SK-N-SH (cell line): ENCODE measurements at regions not wholly inside any gene's neighbourhood (a gene's known extent, or its start where the extent isn't known, plus 50 kb on each side); places are given as distances from the start of the nearest gene placed in this dataset.

Experiments used
- CTCF ChIA-PET: fragments of 300-600, 350-600 bp; formaldehyde crosslinking; extraction: SDS; loops from one replicate; lab custom pipeline; 2021; lab: Yijun Ruan, JAX
- POLR2A ChIA-PET: fragments of 350-600 bp; sonication (Branson Sonifier 250); formaldehyde crosslinking; extraction: SDS; loops from one replicate; lab custom pipeline; 2020; ENCODE audit warnings: antibody characterized with exemption, inconsistent platforms; lab: Yijun Ruan, JAX
- DNase-seq: peaks from one replicate; pipeline ENCODE4 v3.0.0; 2012
- H2AFZ ChIP-seq: fragments of 200-600 bp; sonication (generic); 2 replicates; pipeline ENCODE4 v1.8.1; 2016; ENCODE audit warnings: antibody characterized with exemption, mild to moderate bottlenecking, low read depth
- H3F3A ChIP-seq: fragments of 200-600 bp; sonication (generic); replicated peaks from 2 replicates; pipeline ENCODE3; 2016; ENCODE audit warnings: antibody characterized with exemption, mild to moderate bottlenecking; ENCODE audit not compliant: insufficient read depth
- H3K27ac ChIP-seq, 2 experiments: fragments of 200-500 bp in 1 of 2; fragments of 200-600 bp in 1 of 2; sonication (Bioruptor generic) in 1 of 2; sonication (generic), shearing (Covaris generic) in 1 of 2; 2 replicates each; pipeline versions ENCODE4 v1.5.1 to v1.6.1; 2014 to 2016; ENCODE audit warnings: low read depth in 2 of 2, inconsistent platforms in 1 of 2, low read length in 1 of 2, mild to moderate bottlenecking in 1 of 2, mixed read lengths in 1 of 2
- H3K27me3 ChIP-seq: fragments of 200-600 bp; sonication (generic), shearing (Covaris generic); 2 replicates; pipeline ENCODE4 v1.6.1; 2016; ENCODE audit warnings: mixed run types; ENCODE audit not compliant: insufficient read depth
- H3K36me3 ChIP-seq, 2 experiments: fragments of 200-500 bp in 1 of 2; fragments of 200-600 bp in 1 of 2; sonication (Bioruptor generic) in 1 of 2; sonication (generic) in 1 of 2; replicated peaks in 1 of 2; 2 replicates each; pipeline versions ENCODE3 to v1.5.1; 2014 to 2016; ENCODE audit warnings: low read length in 1 of 2, mild to moderate bottlenecking in 1 of 2; ENCODE audit not compliant: insufficient read depth in 2 of 2, control insufficient read depth in 1 of 2
- H3K4me1 ChIP-seq, 2 experiments: fragments of 200-500 bp in 1 of 2; fragments of 200-600 bp in 1 of 2; sonication (Bioruptor generic) in 1 of 2; sonication (generic), shearing (Covaris generic) in 1 of 2; 2 replicates each; pipeline versions ENCODE4 v1.5.1 to v1.6.1; 2014 to 2016; ENCODE audit warnings: low read depth in 1 of 2, low read length in 1 of 2, mixed run types in 1 of 2; ENCODE audit not compliant: insufficient read depth in 2 of 2, control insufficient read depth in 1 of 2
- H3K4me2 ChIP-seq: fragments of 200-600 bp; sonication (generic), shearing (Covaris generic); 2 replicates; pipeline ENCODE4 v1.6.1; 2017; ENCODE audit warnings: mixed run types
- H3K4me3 ChIP-seq, 2 experiments: fragments of 200-500 bp in 1 of 2; fragments of 200-600 bp in 1 of 2; sonication (Bioruptor generic) in 1 of 2; sonication (generic), shearing (Covaris generic) in 1 of 2; 2 replicates each; pipeline versions ENCODE4 v1.5.1 to v1.8.1; 2014 to 2016; ENCODE audit warnings: low read depth in 2 of 2, inconsistent platforms in 1 of 2, low read length in 1 of 2, mild to moderate bottlenecking in 1 of 2, mixed read lengths in 1 of 2, moderate library complexity in 1 of 2
- H3K79me2 ChIP-seq: fragments of 200-600 bp; sonication (generic); 2 replicates; pipeline ENCODE4 v1.8.1; 2017; ENCODE audit warnings: mild to moderate bottlenecking; ENCODE audit not compliant: insufficient read depth
- H3K9ac ChIP-seq: fragments of 200-600 bp; sonication (generic); 2 replicates; pipeline ENCODE4 v1.6.1; 2017; ENCODE audit warnings: mixed run types
- H3K9me2 ChIP-seq: fragments of 200-600 bp; sonication (generic); 2 replicates; pipeline ENCODE4 v1.6.1; 2017; ENCODE audit warnings: mixed run types
- H3K9me3 ChIP-seq: fragments of 200-600 bp; sonication (generic); 2 replicates; pipeline ENCODE4 v1.6.1; 2017; ENCODE audit warnings: mixed run types, mild to moderate bottlenecking, moderate library complexity
- H4K20me1 ChIP-seq: fragments of 200-600 bp; sonication (generic); 2 replicates; pipeline ENCODE4 v1.6.1; 2017; ENCODE audit warnings: mild to moderate bottlenecking, mixed run types; ENCODE audit not compliant: insufficient read depth
- CTCF ChIP-seq: fragments of 200-600 bp; sonication (generic); IDR thresholded peaks from 2 replicates; pipeline ENCODE4 v1.6.1; 2017; ENCODE audit warnings: antibody characterized with exemption, mild to moderate bottlenecking, moderate library complexity
- FOSL2 ChIP-seq: IDR thresholded peaks from 2 replicates; pipeline ENCODE4 v1.4.0; 2012; ENCODE audit warnings: low read depth, mild to moderate bottlenecking, moderate library complexity, borderline replicate concordance
- IRF3 ChIP-seq: fragments of 150-350 bp; IDR thresholded peaks from 2 replicates; pipeline ENCODE4 v1.6.1; 2016; ENCODE audit warnings: mild to moderate bottlenecking, low read depth, low read length
- MAX ChIP-seq: IDR thresholded peaks from 2 replicates; pipeline ENCODE4 v1.4.0; 2012; ENCODE audit warnings: low read depth
- MEF2A ChIP-seq: IDR thresholded peaks from 2 replicates; pipeline ENCODE4 v1.4.0; 2012; ENCODE audit warnings: low read depth, borderline replicate concordance
- NFIC ChIP-seq: IDR thresholded peaks from 2 replicates; pipeline ENCODE4 v1.4.0; 2012; ENCODE audit warnings: borderline replicate concordance
- NRF1 ChIP-seq: IDR thresholded peaks from 2 replicates; pipeline ENCODE4 v1.6.1; 2012; ENCODE audit warnings: low read depth, mild to moderate bottlenecking, low read length
- POLR2AphosphoS5 ChIP-seq: IDR thresholded peaks from 2 replicates; pipeline ENCODE4 v1.6.1; 2012; ENCODE audit warnings: low read depth, low read length
- REST ChIP-seq: IDR thresholded peaks from 2 replicates; pipeline ENCODE4 v1.6.1; 2012; ENCODE audit warnings: mild to moderate bottlenecking, low read depth, low read length, moderate library complexity
- RXRA ChIP-seq: IDR thresholded peaks from 2 replicates; pipeline ENCODE4 v1.4.0; 2012; ENCODE audit warnings: low read depth, mild to moderate bottlenecking, borderline replicate concordance
- SIN3A ChIP-seq: IDR thresholded peaks from 2 replicates; pipeline ENCODE4 v1.6.1; 2012; ENCODE audit warnings: low read depth, mild to moderate bottlenecking, low read length, moderate library complexity, borderline replicate concordance
- SMC3 ChIP-seq: IDR thresholded peaks from 2 replicates; pipeline ENCODE4 v1.6.1; 2012; ENCODE audit warnings: low read depth, low read length, improper control_type of control experiment
- TCF12 ChIP-seq: IDR thresholded peaks from 2 replicates; pipeline ENCODE4 v1.4.0; 2012
- TEAD4 ChIP-seq: IDR thresholded peaks from 2 replicates; pipeline ENCODE4 v1.4.0; 2012; ENCODE audit warnings: mild to moderate bottlenecking, borderline replicate concordance; ENCODE audit not compliant: insufficient read depth
- USF2 ChIP-seq: fragments of 150-350 bp; IDR thresholded peaks from 2 replicates; pipeline ENCODE4 v1.6.1; 2017; ENCODE audit warnings: antibody characterized with exemption, low read length, low read depth, borderline replicate concordance
- ZBTB33 ChIP-seq: IDR thresholded peaks from 2 replicates; pipeline ENCODE4 v1.4.0; 2012; ENCODE audit warnings: low read depth, borderline replicate concordance
- WGBS: methylation state at CpG from one replicate; pipeline ENCODE4 v1.1.6; 2017; ENCODE audit warnings: low lambda C conversion rate; 5-methylcytosine and 5-hydroxymethylcytosine counted together

- no peak for TF ChIP-seq IRF3
- no peak for TF ChIP-seq ZBTB33
- TF ChIP-seq REST: no peak
- no peak for TF ChIP-seq FOSL2
- no peak for TF ChIP-seq MEF2A
Measured at GRCh38 chr2:45316576-45317338, 294.3 kb downstream of the SRBD1 start (continued).

- Histone ChIP-seq H3K27me3 (no peaks in the 10 kb centered on the region), H2AFZ (no peak overlapping the region), H3K9me2 (no peaks in the 10 kb centered on the region), H3K4me2 (peak overlapping the region; percentile 47; the same call in 1 of the 2 replicates), H3K27ac (peak overlapping the region in 1 of 2 experiments; percentile 84; a peak in 2 of 4 replicates), H3F3A (peaks cover 16% of the 10 kb centered on the region), H4K20me1 (no peaks in the 10 kb centered on the region), H3K36me3 (no peaks in the 10 kb centered on the region), H3K79me2 (no peaks in the 10 kb centered on the region), H3K9me3 (no peaks in the 10 kb centered on the region), H3K9ac (no peak overlapping the region), H3K4me1 (peaks cover 0 to 11% of the 10 kb centered on the region in 2 experiments; a peak in 2 of 4 replicates), H3K4me3 (no peak overlapping the region)
- WGBS: 34% methylated on average over 3 of the region's 3 CpGs
- DNase-seq: no peak
- POLR2A ChIA-PET: no interaction called here
- CTCF ChIA-PET: no interaction called here
- no peak for TF ChIP-seq USF2
- peak; percentile 39 for TF ChIP-seq MAX
- no peak for TF ChIP-seq ZBTB33
- TF ChIP-seq TCF12: peak; percentile 97
- peak; percentile 47; the same call in 1 of the 2 replicates for TF ChIP-seq RXRA
- TF ChIP-seq TEAD4: peak; percentile 68
- TF ChIP-seq NRF1: no peak
- TF ChIP-seq SIN3A: no peak
- TF ChIP-seq SMC3: no peak
- TF ChIP-seq NFIC: peak; percentile 93
- TF ChIP-seq CTCF: no peak
- peak; percentile 69; the same call in 1 of the 2 replicates for TF ChIP-seq POLR2AphosphoS5
- TF ChIP-seq MEF2A: 0 out of 2 replicates have a peak, but pooled peaks have one; percentile 19
Measured at GRCh38 chr2:45315861-45316260, 295.2 kb downstream of the SRBD1 start.
